CMK (cell line): ENCODE measurements at regions not wholly inside any gene's neighbourhood (a gene's known extent, or its start where the extent isn't known, plus 50 kb on each side); places are given as distances from the start of the nearest gene placed in this dataset.
"Not testable (repeated sequence)": the region's sequence is repeated elsewhere in the genome, so short reads cannot be mapped to it uniquely, and the experiment has no call there.

Experiments
- DNase-seq: peaks from one replicate; pipeline ENCODE4 v3.0.0-alpha.2; 2010; ENCODE audit warnings: low read depth

DNA sequence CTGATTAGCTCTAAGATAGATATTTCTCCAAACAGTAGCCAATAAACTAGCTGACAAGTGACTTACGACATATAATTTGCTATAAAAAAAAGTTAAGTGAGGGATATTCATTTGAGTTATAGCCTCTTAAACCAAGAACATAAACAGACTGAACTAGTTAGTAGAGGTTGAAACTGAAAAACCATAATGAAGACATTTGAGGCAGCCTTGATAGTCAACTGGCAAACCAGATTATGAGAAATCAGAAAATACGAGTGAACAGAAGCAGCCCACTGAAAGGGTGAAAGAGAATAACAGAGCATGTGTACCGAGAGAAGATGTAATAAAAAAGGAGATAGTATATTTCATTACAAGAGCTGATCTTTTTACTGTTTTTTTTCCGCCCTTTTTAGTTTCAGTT, 698.1 kb upstream of the SETBP1 start:
- DNase-seq, result no peak

DNA sequence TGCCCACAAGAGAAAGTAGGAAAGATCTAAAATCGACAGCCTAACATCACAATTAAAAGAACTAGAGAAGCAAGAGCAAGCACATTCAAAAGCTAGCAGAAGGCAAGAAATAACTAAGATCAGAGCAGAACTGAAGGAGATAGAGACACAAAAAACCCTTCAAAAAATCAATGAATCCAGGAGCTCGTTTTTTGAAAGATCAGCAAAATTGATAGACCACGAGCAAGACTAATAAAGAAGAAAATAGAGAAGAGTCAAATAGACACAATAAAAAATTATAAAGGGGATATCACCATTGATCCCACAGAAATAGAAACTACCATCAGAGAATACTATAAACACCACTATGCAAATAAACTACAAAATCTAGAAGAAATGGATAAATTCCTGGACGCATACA, 693.6 kb upstream of the SETBP1 start:
- DNase-seq, result not testable (repeated sequence)

DNA sequence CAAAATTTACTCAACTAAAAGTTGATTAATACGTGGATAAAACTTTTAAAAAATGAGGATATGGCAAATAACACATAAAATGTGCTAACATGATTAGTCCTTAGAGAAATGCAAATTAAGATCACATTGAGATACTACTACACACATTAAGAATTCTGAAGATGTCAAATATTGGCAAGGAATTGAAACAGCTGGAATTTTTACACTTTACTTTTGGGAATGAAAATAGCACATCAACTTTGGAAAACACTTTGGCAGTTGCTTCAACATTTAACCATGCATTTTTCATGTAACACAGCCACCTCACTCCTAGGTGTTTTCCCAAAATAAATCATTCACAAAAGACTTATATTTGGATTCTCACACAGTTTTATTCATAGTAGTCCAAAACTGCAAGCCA, 687.9 kb upstream of the SETBP1 start:
- no peak for DNase-seq

GRCh38 chr18:43994381-43994780, 686.3 kb upstream of the SETBP1 start:
- no peak for DNase-seq

DNA sequence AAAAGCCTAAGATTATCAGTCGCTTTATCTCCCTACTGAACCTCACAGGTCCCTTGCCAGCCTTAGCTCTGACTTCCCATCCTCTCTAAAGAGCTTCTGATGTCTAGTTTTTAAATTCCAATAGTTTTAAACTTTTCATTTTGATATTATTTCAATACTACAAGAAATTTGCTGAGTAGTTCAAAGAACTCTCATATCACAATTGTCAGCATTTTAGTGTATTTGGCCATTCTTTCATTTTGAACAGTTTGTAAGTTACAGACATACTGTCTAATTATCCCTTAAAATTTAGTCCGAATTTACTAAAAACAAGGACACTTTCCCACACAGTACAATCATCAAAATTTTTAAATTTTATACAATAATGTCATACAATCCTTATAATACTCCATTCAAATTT, 666.8 kb upstream of the SETBP1 start:
- no peak for DNase-seq

DNA sequence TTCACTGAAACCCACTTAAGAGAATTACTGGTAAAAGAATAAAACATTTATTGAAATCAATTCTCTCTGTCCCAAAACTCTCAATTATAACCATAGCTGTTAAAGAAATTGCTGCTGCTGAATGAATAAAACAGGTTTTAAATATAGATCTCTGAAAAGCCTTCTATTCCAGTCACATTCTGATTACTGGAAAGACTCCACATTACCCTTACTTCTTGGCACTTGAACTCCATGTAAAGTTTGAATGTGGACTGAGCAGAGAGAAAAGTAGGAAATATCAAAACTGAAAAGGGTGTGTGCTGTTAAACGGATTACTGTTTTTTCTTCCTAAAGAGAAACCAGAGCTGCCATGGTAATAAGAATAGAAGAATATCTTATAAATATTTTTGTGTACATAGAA, 655.3 kb upstream of the SETBP1 start:
- no peak for DNase-seq

- no peak for DNase-seq
Measured at GRCh38 chr18:44028109-44028508, 652.6 kb upstream of the SETBP1 start.

GRCh38 chr18:44031063-44031462, 649.6 kb upstream of the SETBP1 start:
- no peak for DNase-seq

- DNase-seq, result no peak
Measured at GRCh38 chr18:44033144-44033701, 647.5 kb upstream of the SETBP1 start.

DNA sequence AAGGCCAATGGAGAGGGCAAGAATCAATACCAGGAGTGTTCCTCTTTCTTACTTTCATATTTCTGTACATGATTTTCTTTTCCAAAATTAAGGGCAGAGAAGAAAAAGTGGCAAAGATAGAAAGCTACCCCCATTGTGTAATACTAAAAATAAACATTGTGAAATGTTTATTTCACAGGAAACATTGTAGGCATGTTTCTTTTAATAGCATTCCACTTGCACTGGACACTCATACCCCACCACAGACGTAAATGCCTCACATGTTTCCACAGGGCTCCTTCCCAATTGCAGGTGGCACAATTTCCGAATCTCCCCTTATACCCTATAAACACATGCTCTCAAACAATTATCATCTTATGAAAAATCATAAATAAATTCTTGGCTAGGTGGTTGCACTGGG, 645.1 kb upstream of the SETBP1 start:
- DNase-seq, result no peak

- DNase-seq, result no peak
Measured at GRCh38 chr18:44036501-44036900, 644.2 kb upstream of the SETBP1 start.

- DNase-seq, result no peak
Measured at GRCh38 chr18:44039216-44039615, 641.5 kb upstream of the SETBP1 start.

DNA sequence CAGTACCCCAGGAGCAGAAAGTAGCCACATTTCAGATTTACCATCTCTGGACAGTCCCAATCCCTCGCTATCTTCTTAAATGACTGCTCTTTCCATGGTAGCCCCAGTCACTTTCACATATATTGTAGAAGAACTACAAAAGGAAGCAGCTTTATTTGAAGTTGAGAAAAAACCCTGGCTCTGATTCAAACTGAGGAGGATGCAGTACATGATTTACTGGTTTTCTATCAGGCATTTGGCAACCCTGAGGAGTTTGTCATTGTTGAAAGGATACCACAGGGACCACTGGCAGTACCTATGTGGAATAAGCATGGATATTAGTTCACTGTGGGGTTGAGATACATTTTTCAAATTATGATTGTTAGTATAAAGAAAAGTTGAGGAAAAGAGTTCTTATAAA, 640.9 kb upstream of the SETBP1 start:
- no peak for DNase-seq

- no peak for DNase-seq
Measured at GRCh38 chr18:44041553-44041952, 639.1 kb upstream of the SETBP1 start.

DNA sequence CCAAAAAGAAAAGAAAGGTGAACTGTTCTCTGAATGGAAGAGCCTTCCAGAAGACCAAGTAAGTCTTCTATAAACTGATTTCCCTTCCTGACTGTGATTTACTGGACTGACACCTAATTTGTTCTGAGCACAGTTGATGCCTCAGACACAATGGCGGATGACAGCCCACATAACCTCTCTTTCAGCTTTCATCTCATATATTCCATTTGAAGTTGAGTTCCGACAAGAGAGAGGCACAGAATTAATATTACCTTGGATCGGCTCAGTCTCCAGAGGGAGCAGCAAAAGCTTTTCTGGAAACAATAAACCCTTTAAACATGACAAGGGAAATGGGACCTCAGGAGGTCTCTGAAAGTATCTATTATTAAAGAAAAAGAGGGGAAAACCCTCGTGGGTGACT, 638.7 kb upstream of the SETBP1 start:
- no peak for DNase-seq

- DNase-seq, result no peak
Measured at GRCh38 chr18:44046376-44046975, 634.2 kb upstream of the SETBP1 start.

- no peak for DNase-seq
Measured at GRCh38 chr18:44047585-44047984, 633.1 kb upstream of the SETBP1 start.

GRCh38 chr18:44048435-44048834, 632.3 kb upstream of the SETBP1 start:
- no peak for DNase-seq

DNA sequence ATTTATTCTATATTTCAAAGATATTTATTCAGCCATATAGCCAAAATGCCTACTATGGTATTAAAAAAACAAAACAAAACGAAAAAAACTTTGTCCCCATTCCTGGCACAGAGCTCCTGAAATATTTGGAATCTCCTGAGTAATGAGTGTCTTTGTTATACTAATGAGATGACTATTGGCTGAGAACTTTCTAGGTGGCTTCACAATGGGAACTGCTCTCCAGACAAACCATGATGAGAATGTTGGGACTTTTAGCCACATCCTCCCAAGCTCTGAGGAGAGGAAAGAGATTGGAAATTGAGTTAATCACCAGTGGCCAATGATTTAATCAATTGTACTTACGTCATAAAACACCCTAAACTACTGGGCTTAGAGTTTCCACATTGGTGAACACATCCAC, 631.8 kb upstream of the SETBP1 start:
- DNase-seq, result no peak

GRCh38 chr18:44051026-44051425, 629.7 kb upstream of the SETBP1 start:
- no peak for DNase-seq

GRCh38 chr18:44054514-44054913, 626.2 kb upstream of the SETBP1 start:
- no peak for DNase-seq

- no peak for DNase-seq
Measured at GRCh38 chr18:44060197-44060596, 620.5 kb upstream of the SETBP1 start.

- DNase-seq, result no peak
Measured at GRCh38 chr18:44061438-44061837, 619.2 kb upstream of the SETBP1 start.

DNA sequence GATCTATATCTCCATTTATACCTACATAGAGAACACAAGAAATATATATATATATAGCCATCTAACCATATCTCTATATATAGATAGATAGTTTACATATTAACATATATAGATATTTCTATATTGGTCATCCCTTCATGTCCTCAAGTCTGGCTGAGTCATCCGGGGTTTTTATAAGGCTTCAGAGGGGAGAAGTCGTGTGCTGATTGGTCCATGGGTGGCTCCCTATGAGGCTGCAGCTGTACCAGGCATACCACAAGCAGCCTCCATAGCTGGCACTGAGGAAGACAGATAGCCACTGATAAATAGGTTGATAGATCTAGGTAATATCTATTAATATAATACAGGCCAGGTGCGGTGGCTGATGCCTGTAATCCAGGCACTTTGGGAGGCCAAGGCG, 618.3 kb upstream of the SETBP1 start:
- DNase-seq, result no peak

- DNase-seq, result no peak
Measured at GRCh38 chr18:44065206-44065605, 615.5 kb upstream of the SETBP1 start.
